Nephron (organoid): ENCODE measurements at regions not wholly inside any gene's neighbourhood (a gene's known extent, or its start where the extent isn't known, plus 50 kb on each side); places are given as distances from the start of the nearest gene placed in this dataset.

Source experiments
- H3K27ac Mint-ChIP-seq, 3 experiments: 2 replicates each; pipeline ENCODE4 v1.8.0; 2020; ENCODE audit warnings: mixed read lengths in 3 of 3, mild to moderate bottlenecking in 2 of 3, moderate library complexity in 1 of 3
- H3K27me3 Mint-ChIP-seq: 2 replicates; pipeline ENCODE4 v1.8.0; 2021; ENCODE audit warnings: low read depth, mild to moderate bottlenecking, moderate library complexity, mixed read lengths
- H3K36me3 Mint-ChIP-seq: 2 replicates; pipeline ENCODE4 v1.8.0; 2020; ENCODE audit warnings: low read depth, mixed read lengths
- H3K4me1 Mint-ChIP-seq: 2 replicates; pipeline ENCODE4 v1.8.0; 2020; ENCODE audit warnings: mixed read lengths
- H3K4me3 Mint-ChIP-seq, 3 experiments: 2 replicates each; pipeline ENCODE4 v1.8.0; 2020; ENCODE audit warnings: mild to moderate bottlenecking in 3 of 3, mixed read lengths in 3 of 3, moderate library complexity in 2 of 3
- H3K9me3 Mint-ChIP-seq: 2 replicates; pipeline ENCODE4 v1.8.0; 2020; ENCODE audit warnings: mixed read lengths
- CTCF ChIP-seq, 3 experiments: fragments of 200-600 bp; sonication (generic); IDR thresholded peaks; one replicate each; pipeline ENCODE4 v1.5.0; 2021; ENCODE audit warnings: antibody characterized with exemption in 3 of 3; ENCODE audit not compliant: unreplicated experiment in 3 of 3

DNA sequence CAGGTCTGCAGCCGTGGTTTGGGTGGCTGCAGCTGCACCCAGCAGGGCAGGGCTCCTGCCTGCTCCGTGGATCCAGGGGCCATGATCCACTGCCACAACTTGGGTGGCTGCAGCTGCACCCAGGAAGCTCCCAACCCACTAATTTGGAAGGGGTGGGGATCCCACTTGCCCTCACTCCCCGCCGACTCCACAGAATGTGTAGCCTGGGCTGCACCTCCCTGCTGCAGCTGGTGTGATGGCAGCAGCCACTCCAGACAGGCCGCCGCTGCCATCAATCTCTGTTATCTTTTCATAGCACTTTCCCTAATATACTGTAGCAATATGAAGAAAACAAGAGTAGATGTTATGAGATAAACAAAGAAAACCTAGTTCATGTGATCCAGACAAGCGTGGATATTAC lies 137.8 kb upstream of the CNTN3 start:
- TF ChIP-seq CTCF (IDR thresholded peaks at IDR 0.05; ENCODE audit: unreplicated experiment in 3 of 3): no peak
- no peak overlapping the region for H3K27ac Mint-ChIP-seq
- H3K27me3 Mint-ChIP-seq: no peaks in the 10 kb centered on the region
- H3K4me3 Mint-ChIP-seq: no peak overlapping the region
- no peaks in the 10 kb centered on the region for H3K9me3 Mint-ChIP-seq
- H3K36me3 Mint-ChIP-seq: no peaks in the 10 kb centered on the region
- H3K4me1 Mint-ChIP-seq: no peaks in the 10 kb centered on the region

DNA sequence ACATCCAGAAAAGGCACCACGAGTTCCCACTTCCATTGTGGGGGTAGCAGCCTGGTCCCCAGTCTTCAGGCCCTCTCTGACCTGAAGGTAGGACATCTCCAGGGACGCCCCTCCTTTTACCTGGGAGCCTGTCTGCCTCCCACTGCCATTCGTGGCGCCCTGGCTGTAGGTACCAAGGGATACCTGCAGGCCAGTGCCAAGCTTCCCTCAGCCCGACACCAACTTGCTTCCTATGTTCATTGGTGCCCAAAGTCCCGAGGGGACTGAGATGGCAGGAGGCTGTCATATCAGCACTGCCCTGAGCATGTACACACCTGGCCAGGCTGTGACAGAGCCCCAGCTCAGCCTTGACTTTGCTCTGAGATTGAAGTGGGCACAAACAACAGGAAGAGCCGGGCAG lies 137.3 kb upstream of the CNTN3 start:
- Mint-ChIP-seq H3K9me3 (no peaks in the 10 kb centered on the region), H3K4me1 (no peaks in the 10 kb centered on the region), H3K27me3 (no peaks in the 10 kb centered on the region), H3K36me3 (no peaks in the 10 kb centered on the region), H3K4me3 (no peak overlapping the region), H3K27ac (no peak overlapping the region)
- no peak for TF ChIP-seq CTCF (IDR thresholded peaks at IDR 0.05; ENCODE audit: unreplicated experiment in 3 of 3)

DNA sequence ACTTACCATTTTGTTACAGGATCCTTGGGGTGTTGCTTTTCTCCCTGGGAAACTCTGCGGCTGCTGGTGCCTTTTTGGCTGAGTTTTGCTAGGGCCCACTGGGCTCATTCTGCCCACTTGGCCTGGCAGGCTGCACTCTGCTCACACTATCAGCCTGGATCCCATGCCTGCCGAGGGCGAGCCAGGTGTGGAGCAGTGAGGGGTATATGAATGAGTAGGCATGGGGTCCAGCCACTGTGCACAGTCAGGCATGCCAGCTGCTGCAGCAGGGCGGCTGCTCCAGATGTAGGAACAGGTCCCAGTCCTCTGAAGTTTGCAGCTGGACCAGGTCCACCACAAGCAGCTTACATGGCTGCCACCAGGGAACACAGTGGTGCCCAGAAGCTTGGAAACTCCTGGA lies 136.4 kb upstream of the CNTN3 start:
- Mint-ChIP-seq H3K4me3 (no peak overlapping the region), H3K36me3 (no peaks in the 10 kb centered on the region), H3K27ac (no peak overlapping the region), H3K9me3 (no peaks in the 10 kb centered on the region), H3K4me1 (no peaks in the 10 kb centered on the region), H3K27me3 (no peaks in the 10 kb centered on the region)
- no peak for TF ChIP-seq CTCF (IDR thresholded peaks at IDR 0.05; ENCODE audit: unreplicated experiment in 3 of 3)

GRCh38 chr3:74739242-74739641 lies 124.8 kb upstream of the CNTN3 start:
- Mint-ChIP-seq H3K27me3 (no peaks in the 10 kb centered on the region), H3K9me3 (no peaks in the 10 kb centered on the region), H3K27ac (no peak overlapping the region), H3K4me3 (no peak overlapping the region), H3K4me1 (no peaks in the 10 kb centered on the region), H3K36me3 (no peaks in the 10 kb centered on the region)
- TF ChIP-seq CTCF (IDR thresholded peaks at IDR 0.05; ENCODE audit: unreplicated experiment in 3 of 3): no peak

DNA sequence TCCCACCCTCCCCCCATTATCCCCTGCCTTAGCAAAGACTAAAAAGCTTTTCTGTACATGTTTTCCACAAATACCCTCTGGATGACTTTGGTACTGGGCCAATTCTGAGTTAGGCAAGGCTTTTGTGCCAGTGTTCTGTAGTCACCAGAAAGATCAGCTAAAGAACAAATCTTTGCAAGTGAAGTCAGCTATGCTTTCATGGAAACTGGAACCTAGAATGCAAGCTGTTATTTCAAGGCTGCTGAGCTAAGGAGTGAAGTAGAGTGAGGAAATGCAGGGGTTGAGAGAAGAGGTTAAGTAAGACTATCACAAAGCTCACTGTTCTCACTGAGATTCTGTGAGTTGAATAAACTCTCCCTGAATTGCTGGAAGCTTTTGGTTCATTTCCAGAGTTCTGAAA lies 107.8 kb upstream of the CNTN3 start:
- no peak overlapping the region for H3K4me3 Mint-ChIP-seq
- no peak for TF ChIP-seq CTCF (IDR thresholded peaks at IDR 0.05; ENCODE audit: unreplicated experiment in 3 of 3)
- H3K27ac Mint-ChIP-seq: no peak overlapping the region
- H3K4me1 Mint-ChIP-seq: no peaks in the 10 kb centered on the region
- no peaks in the 10 kb centered on the region for H3K27me3 Mint-ChIP-seq
- no peaks in the 10 kb centered on the region for H3K36me3 Mint-ChIP-seq
- peaks cover 3% of the 10 kb centered on the region for H3K9me3 Mint-ChIP-seq

DNA sequence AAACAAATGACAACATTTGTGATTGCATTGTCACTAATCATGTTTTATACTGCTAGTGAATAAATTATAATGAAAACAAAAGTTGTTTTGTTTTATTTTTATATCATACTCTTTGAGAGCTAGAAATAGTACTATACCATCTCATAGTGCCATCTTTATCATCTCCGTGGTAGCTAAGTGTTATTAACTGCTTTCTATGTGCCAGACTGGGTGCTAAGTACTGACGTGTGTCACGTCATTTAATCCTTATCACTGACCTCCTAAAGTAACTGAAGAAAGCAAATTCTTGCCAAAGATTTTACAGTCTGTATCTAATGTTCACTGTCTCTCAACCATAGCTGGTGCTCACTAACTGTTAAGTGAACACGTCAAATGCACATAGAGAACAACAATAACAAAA lies 99.5 kb upstream of the CNTN3 start:
- Mint-ChIP-seq H3K9me3 (peaks cover 3% of the 10 kb centered on the region), H3K27ac (no peak overlapping the region), H3K4me3 (no peak overlapping the region), H3K36me3 (no peaks in the 10 kb centered on the region), H3K27me3 (no peaks in the 10 kb centered on the region), H3K4me1 (no peaks in the 10 kb centered on the region)
- no peak for TF ChIP-seq CTCF (IDR thresholded peaks at IDR 0.05; ENCODE audit: unreplicated experiment in 3 of 3)
